RWPE1 (cell line): ENCODE measurements at regions not wholly inside any gene's neighbourhood (a gene's known extent, or its start where the extent isn't known, plus 50 kb on each side); places are given as distances from the start of the nearest gene placed in this dataset.
"Not testable (repeated sequence)": the region's sequence is repeated elsewhere in the genome, so short reads cannot be mapped to it uniquely, and the experiment has no call there.

Experiments
- CTCF ChIA-PET: fragments of 350-600 bp; sonication (Branson Sonifier 250); formaldehyde crosslinking; extraction: SDS; loops from one replicate; lab custom pipeline; 2021; lab: Yijun Ruan, JAX
- POLR2A ChIA-PET: fragments of 400-600 bp; formaldehyde crosslinking; extraction: SDS; loops from one replicate; lab custom pipeline; 2020; ENCODE audit warnings: antibody characterized with exemption; ENCODE audit not compliant: low non-redundant PET; lab: Yijun Ruan, JAX
- DNase-seq: peaks from one replicate; pipeline ENCODE4 v3.0.0; 2012; ENCODE audit warnings: low spot score
- H3K27ac ChIP-seq: fragments of 450-650 bp; 2 replicates; pipeline ENCODE4 v1.5.1; 2017
- CTCF ChIP-seq: fragments of 450-650 bp; conservative IDR thresholded peaks from 2 replicates; pipeline ENCODE4 v1.5.1; 2017; ENCODE audit warnings: low read depth, mild to moderate bottlenecking

- ChIA-PET POLR2A (no interaction called here), CTCF (interaction anchor here (0.6 to 1.0 kb wide), 2 partner anchors 16 to 31 kb away, joined by 3 read pairs; no protein-coding TSS in a partner anchor)
- TF ChIP-seq CTCF, result no peak
- no peak for DNase-seq
- H3K27ac ChIP-seq, result no peak overlapping the region
Measured at GRCh38 chr5:93220431-93220830, 360.6 kb downstream of the NR2F1-AS1 start.

GRCh38 chr5:93219641-93220145 lies 361.3 kb downstream of the NR2F1-AS1 start:
- H3K27ac ChIP-seq, result no peak overlapping the region
- DNase-seq, result no peak
- POLR2A ChIA-PET, result no interaction called here
- TF ChIP-seq CTCF, result no peak
- CTCF ChIA-PET, result interaction anchor here (1.0 kb wide), 1 partner anchor 30 kb away, joined by 3 read pairs; no protein-coding TSS in a partner anchor

GRCh38 chr5:93213111-93213794 lies 367.8 kb downstream of the NR2F1-AS1 start:
- POLR2A ChIA-PET, CTCF ChIA-PET, H3K27ac ChIP-seq, DNase-seq: not testable (repeated sequence)

- ChIA-PET POLR2A (no interaction called here), CTCF (interaction anchor here (1.0 kb wide), 1 partner anchor 13 kb away, joined by 3 read pairs; no protein-coding TSS in a partner anchor)
- TF ChIP-seq CTCF, result no peak
- no peak overlapping the region for H3K27ac ChIP-seq
- DNase-seq, result no peak
Measured at GRCh38 chr5:93209476-93209875, 371.5 kb downstream of the NR2F1-AS1 start.

GRCh38 chr5:93208141-93208751 lies 372.8 kb downstream of the NR2F1-AS1 start:
- DNase-seq, result no peak
- H3K27ac ChIP-seq, result no peak overlapping the region
- ChIA-PET POLR2A (no interaction called here), CTCF (interaction anchor here (1.0 kb wide), 1 partner anchor 12 kb away, joined by 3 read pairs; no protein-coding TSS in a partner anchor)
- TF ChIP-seq CTCF, result no peak

GRCh38 chr5:93206203-93206602 lies 374.8 kb downstream of the NR2F1-AS1 start:
- no peak for TF ChIP-seq CTCF
- DNase-seq, result no peak
- POLR2A ChIA-PET, result no interaction called here
- CTCF ChIA-PET, result interaction anchor here (0.6 kb wide), 1 partner anchor 25 kb away, joined by 3 read pairs; no protein-coding TSS in a partner anchor
- no peak overlapping the region for H3K27ac ChIP-seq
